GM21529 (cell line): ENCODE measurements at regions not wholly inside any gene's neighbourhood (a gene's known extent, or its start where the extent isn't known, plus 50 kb on each side); places are given as distances from the start of the nearest gene placed in this dataset.
A peak's percentile ranks its signal among the peaks of the same experiment; 100 is the strongest.
"Not testable (repeated sequence)": the region's sequence is repeated elsewhere in the genome, so short reads cannot be mapped to it uniquely, and the experiment has no call there.

Source experiments
- ATAC-seq: cut with Tn5 transposase; IDR thresholded peaks from one replicate; pipeline ENCODE4 v1.9.1; 2021; ENCODE audit not compliant: unreplicated experiment

DNA sequence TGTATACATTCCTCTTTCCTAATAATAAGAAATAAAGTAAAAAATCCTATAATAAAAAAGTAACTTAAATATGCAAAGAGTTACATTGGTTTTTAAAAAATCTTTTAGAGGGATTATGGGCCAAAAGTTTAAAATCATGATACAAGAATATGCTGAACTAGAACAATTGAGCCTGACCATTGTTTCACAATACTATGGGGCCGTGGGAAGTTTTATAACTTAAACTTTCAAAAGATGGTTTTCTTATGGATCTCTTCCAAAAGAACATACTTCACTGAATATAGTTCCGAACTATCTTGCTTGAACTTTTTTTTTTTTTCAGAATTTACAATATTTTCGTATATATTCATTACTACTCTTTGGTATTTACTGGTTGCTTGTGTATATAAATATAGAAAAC is 97.6 kb downstream of the NFKBIZ start:
- no peak for ATAC-seq

DNA sequence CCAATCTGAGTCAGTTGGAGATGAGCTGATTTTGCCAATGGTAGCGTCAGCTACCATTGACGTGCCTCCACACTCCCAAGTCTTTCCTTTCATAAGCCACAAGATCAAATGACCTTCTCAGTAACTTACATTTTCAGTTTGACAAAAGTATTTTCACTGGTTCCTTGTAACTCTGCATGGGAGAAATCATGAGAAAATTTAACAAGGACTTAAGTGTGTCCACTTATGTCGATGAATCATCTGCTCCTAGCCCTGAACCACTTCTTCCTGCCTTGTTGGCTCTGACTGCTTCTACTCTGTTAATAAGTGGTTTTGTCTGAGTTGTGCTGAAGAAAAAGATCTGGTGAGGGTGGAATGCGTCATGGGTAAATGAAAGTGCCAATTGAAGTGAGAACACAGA is 101.2 kb downstream of the NFKBIZ start:
- peak; percentile 70 for ATAC-seq

DNA sequence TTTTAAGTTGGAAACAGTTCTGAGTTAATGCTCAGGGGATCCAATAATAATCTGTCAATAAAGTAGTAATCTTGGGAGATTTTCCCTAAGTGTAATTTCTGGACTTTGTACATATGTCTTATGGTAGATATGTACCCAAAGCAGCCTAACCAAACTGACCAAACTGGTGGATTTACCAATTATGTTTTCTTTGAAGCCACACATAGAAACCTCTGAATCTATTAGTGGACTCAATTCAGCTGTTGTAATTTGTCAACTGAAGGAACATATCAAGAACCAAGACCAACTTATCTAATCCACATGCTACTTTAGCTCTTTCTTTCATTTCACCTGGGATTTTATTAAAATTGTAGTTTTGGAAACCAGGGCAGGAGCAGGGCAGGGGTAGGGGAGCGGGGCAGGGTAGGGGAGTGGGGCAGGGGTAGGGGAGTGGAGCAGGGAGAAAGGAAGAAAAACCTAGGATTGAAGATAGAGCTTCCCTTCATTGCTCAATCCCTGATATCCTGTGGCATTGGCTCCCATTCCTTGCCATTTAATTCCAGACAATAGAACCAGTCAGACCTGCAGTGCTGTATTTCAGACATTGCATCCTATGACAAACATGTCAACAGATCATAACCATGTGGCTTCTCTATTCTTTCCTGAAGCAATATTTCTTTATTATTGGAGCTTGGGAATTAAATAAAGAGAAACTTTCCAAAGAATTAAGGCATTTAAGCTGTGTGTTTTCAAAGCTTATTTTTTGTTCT is 101.8 kb downstream of the NFKBIZ start:
- peak; percentile 15 for ATAC-seq

DNA sequence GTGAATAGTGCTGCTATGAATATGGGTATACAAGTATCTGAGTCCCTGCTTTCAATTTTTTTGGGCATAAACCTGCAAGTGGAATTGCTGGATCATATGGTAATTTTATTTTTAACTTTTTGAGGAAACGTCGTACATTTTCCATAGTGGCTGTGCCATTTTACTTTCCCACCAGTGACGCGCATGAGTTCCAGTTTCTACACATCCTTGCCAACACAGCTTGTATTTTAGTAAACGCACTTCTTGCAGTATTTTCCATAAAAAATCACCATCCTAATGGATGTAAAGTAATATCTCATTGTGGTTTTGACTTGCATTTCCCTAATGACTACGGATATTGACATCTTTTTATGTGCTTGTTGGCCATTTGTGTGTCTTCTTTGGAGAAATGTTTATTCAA is 105.0 kb downstream of the NFKBIZ start:
- no peak for ATAC-seq

DNA sequence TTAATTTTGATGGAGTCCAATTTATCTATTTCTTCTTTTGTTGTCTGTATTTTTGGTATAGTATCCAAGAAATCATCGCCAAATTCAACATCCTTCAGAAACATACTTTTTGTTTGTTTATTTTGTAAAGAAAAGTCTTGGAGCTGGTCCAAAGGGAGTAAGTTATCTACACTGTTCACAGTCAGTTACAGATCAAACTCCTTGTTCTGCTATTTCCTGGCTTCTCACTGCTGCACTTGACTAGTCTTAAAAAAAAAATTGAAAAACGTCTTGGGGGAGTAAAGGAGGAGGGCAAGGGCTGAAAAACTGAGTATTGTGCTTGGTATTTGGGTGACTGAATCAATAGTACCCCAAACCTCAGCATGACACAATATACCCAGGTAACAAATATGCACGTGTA is 105.6 kb downstream of the NFKBIZ start:
- ATAC-seq: no peak

DNA sequence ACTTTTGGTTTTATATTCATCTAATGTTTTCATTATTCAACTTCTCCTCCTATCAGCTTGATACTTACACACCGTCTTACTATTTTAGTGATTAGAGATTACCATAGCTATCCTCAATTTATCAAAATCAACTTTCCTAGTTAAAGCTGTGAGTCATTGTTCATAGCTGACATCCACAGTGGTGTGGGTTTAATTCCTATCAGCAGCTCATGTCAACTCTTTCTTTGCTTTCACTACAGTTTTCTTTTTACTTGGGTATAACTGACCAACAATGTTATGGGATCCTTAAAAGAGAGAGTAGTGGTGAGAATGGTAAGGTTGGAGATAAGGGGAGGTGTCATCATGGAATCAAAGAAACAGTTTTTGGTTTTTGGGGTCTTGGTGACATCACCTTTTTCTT is 112.7 kb downstream of the NFKBIZ start:
- ATAC-seq: no peak

DNA sequence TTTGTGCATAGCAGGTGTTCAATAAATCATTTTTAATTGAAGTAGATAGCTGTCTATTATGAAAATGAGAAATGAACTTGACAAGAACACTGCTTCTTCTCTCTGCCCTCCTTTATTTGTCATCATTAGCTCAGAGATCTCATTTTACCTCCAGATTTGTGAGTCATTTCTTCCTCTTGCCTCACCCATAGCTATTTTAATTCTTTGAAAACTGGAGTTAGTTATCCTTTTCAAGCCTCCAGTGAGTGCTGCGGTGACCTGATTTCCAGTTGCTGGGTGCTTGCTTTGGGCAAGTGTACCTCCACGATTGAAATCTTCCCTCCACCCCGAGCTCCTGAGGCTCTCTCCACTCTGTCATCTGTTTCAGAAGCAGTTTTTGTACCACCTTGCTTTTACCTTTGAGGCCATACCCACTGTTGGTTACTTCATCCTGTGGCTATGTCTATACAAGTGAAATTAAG is 114.6 kb downstream of the NFKBIZ start:
- no peak for ATAC-seq

DNA sequence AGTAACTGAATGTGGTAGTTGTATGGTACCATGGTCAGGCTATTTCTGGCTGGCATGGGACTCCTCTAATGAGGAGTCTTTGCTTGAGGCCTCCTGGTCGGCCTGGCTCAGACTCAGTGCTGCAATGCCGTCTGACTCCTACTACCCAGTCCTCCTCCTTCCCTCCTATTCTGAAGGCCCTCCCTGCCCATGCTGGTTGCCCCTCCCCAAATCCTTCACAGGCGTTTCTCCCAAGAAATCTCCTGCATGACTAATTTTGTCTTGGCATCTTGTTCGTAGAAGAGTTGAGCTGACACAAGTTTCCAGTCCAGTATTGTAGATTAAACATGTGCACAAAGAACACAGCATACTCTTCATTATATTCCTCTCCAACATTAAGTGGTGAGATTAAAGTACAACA is 115.5 kb downstream of the NFKBIZ start:
- no peak for ATAC-seq

DNA sequence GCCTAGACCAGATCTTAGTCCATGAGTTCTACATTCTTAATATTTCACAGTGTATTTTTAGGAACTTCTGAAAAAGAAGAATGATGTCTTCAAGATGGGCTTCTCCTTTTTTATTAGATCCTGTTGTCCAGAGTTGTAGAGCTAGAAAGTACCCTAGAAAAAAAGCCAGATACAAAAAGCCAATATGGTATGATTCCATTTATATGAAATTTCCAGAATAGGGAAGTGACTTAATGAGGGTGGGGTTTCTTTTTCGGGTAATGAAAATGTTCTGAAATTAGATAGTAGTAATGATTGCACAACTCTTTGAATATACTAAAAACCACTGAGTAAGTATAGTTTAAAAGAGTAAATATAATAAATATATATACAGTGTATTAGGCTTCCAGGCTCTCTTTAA is 116.9 kb downstream of the NFKBIZ start:
- ATAC-seq: no peak

DNA sequence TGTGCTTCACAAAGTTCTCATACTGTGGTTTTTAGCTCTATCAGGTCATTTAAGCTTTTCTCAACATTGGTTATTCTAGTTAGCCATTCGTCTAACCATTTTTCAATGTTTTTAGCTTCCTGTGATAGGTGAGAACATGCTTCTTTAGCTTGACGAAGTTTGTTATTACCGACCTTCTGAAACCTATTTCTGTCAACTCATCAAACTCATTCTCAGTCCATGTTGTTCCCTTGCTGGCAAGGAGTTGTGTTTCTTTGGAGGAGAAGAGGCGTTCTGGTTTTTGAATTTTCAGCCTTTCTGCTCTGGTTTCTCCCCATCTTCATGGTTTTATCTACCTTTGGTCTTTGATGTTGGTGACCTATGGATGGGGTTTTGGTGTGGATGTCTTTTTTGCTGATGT is 120.9 kb downstream of the NFKBIZ start:
- no peak for ATAC-seq

DNA sequence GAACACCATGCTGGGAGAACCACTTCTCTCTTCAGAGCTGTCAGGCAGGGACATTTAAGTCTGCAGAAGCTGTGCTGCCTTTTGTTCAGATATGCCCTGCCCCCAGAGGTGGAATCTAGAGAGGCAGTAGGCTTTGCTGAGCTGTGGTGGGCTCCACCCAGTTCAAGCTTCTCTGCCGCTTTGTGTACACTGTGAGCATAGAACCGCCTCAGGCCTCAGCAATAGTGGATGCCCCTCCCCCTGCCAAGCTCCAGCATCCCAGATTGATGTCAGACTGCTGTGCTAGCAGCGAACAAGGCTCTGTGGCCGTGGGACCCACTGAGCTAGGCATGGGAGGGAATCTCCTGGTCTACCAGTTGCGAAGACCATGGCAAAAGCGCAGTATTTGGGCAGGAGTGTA is 121.6 kb downstream of the NFKBIZ start:
- no peak for ATAC-seq

DNA sequence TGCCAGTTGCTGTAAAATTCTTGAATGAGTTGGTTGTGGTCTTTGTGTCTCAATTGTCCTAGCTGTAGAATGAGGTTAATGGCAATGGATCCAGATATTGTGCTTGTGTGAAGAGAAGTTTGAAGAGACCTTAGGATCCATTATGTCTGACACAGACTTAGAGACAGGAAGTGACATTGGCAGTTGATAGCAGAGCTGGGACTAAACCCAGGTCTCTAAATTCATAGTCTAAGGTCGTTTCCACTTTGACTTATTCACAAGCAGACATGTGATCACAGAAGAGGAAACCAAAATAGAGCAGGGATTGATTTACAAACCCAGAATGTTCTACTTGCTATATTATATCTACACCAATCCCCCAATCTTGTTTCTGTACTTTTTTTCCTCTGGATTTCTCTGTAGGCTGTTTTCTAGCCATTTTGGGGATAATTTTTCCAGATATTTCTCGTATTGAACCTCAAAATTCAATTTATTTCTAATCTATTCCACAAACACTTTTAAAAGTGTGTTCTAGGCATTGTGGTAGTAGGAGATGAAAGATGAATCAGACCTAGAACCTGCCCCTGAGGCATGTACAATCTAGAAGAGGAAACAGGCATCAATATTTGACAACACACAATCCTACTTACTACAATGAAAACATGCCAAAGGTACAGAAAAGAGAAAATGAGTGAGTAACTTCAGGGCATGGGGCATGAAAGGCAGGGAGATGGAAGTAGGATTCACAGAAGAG is 123.3 kb downstream of the NFKBIZ start:
- no peak for ATAC-seq

DNA sequence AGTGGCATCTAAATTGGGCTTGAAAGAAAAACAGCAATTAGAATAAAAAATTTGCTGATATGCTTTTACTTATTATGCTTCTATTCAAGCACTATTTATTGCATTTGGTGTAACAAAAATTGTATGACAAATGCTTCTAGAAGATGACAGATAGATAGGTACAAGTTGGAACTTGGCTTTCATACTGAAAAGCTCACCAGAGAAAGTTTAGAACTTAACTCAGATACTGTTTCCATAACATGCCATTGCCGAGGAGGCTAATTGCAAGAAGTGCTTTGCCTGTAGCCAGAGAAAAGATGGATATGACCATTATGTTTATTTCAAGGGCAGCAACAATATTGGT is 123.8 kb downstream of the NFKBIZ start:
- no peak for ATAC-seq

DNA sequence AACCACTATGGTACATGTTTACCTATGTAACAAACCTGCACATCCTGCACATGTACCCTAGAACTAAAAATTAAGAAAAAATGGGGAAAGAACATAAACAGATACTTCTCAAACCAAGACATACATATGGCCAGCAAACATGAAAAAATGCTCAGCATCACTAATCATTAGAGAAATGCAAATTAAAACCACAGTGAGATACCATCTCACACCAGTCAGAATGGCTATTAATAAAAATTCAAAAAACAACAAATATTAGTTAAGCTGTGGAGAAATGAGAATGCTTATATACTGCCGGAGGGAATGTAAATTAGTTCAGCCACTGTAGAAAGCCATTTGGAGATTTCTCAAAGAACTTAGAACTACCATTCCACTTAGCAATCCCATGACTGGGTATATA is 126.1 kb downstream of the NFKBIZ start:
- not testable (repeated sequence) for ATAC-seq

DNA sequence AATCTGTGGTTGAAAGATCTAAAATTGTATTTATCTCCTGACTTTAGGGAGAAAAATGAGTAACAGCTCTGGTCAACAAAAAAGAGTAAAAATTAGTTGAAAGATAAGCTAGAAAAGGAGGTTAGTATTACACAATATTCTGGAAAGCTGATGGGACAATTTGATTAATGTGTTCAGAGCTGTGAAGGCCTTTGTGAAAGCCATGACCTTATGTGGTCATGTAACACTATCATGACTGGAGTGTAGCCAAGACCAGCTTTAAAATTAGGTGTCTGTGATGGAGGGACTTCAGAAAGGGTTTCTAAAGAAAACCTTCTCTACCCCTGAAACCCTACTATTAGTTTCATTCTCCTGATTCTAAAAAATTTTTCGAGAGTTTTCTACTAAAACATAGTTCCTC is 127.2 kb downstream of the NFKBIZ start:
- peak; percentile 95 for ATAC-seq

DNA sequence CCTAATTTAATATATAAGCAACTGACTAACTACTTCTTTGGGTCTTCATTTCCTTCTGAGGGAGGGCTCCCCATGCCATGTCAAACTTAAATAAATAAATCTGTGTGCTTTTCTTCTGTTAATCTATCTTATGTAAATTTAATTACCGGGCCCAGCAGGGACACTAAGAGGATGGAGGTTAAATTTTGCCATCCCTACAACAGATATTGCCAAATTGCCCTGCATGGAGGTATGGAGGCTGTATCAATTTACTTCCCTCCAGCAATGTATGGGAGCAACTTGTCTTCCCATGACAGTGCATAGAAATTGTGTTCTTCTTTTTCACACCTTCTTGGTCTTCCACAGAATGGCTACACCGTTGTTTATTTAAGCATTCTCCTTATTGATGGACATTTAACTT is 129.0 kb downstream of the NFKBIZ start:
- no peak for ATAC-seq

DNA sequence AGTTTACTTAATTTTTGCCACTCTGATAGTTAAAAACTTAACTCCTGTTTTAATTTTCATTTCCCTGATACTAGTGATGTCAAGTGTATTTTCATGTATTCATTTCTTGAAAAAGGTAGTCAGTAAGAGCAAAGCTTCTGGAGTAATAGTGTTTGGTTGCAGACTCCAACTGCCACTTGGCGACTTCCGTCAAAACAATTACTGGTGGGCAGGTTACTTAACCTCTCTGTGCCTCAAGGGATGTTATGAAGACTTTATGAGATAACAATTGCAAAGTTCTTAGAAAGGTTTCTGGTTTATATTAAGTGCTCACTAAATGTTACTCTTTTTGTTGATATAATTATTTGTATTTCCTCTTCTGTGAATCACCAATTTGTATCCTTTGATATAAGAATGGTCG is 129.7 kb downstream of the NFKBIZ start:
- no peak for ATAC-seq

DNA sequence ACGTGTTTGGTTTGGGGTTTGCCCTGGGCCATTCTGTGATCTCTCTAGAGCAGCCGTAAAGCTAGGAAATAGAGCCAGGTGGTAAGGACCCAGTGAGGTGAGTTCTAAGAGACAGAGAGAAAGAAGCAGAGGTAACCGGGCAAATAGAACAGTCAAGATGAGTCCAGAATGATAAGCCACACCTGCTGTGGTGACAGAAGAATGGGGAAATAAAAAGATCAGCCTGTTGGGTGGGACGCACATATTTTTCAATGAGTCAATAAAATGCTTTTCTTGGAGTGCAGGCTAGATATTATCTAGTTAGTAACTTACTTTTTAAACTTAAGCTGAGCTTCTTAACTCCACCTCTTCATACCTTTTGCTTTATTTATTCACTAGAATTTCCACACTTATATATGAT is 135.0 kb downstream of the NFKBIZ start:
- no peak for ATAC-seq

DNA sequence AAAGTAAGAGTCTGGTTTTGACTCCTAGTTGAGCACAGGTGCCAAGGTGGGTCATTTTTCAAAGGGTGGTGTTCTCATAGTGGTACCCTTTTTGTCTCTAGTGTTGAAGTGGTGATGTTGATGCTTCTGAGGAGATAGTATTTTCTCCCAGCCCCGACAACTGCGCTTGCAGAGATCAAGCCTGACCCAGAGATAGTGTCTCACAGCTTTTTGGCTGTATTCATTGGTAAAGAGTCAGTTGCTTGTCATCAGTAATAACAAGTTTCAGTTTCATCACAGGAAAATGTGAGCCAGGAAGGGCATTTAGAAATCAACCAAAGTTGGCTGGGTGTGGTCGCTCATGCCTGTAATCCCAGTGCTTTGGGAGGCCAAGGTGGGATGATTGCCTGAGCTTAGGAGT is 139.3 kb downstream of the NFKBIZ start:
- peak; percentile 25 for ATAC-seq

DNA sequence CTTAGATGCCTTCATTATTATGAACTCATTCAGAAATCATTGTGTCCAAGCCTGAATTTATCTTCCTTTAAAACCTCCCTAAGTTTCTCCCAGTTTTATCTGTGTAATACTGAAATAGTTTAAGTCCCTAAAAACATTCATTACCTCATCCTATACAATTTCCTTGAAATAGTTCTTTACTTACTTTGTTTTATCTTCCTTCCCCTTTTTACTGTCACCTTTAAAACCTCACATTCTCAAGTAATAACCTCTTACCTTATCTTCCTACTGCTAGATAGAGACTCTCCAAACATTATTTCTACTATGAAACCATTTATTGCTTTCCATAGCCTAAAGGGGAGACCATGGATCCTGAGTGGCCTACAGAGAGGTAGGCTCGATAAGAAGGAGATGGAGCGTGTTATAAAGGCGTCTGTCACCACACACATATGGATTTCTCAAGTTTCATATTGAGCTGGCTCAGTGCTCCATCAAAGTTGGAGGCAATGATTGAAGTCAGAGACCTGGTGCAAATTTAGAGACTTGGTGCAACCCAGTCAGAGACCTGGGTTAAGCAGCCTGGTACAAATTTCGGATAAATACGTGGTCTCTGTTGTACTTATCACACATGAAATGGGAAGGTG is 140.4 kb downstream of the NFKBIZ start:
- ATAC-seq: no peak

DNA sequence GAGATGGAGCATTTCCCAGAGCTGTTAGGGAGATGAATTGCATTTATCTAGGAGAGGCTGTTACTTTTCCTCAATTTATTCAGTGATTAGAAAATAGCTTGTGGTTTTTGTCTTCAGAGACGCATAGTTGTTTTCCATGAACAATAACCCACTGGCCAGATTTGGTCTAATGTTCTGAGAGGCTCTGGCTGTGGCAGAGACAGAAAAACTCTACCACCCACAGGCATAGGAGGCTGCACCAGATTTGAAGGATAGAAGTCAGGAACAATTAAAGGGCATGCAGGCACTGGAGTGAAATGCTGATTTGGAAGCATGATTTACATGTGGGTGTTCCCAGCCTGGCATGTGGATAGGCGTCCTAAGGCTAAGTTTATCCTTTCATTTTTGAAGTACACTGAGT is 143.5 kb downstream of the NFKBIZ start:
- ATAC-seq: no peak

DNA sequence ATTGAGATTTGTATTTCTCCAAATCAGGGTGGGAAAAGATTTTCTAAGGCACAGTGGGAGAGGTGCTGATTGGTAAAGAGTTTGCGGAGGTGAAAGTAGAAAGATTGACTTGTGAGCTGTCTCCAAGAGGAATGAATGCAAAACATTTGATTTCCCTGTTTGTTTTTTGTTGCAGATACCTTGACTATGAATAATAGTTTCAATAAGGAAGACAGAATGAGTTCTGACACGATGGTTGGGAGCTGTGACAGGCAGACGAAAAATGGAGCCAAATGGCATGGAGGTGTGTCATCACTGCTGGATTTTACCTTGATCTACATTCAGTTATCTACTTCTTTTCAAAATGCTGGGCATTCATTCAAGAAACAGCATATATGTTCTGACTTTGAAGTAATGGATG is 145.1 kb downstream of the NFKBIZ start:
- no peak for ATAC-seq
